DMS153 treated with DMSO at 0.1 percent for 48 hours (cell line): ENCODE measurements at regions not wholly inside any gene's neighbourhood (a gene's known extent, or its start where the extent isn't known, plus 50 kb on each side); places are given as distances from the start of the nearest gene placed in this dataset.

Experiments used
- DNase-seq: peaks from one replicate; lab custom pipeline; 2025; ENCODE audit not compliant: unreplicated experiment; lab: John Stamatoyannopoulos, UW

- no peak for DNase-seq
Measured at GRCh38 chr6:48747471-48747870, 636.5 kb upstream of the PTCHD4 start.

DNA sequence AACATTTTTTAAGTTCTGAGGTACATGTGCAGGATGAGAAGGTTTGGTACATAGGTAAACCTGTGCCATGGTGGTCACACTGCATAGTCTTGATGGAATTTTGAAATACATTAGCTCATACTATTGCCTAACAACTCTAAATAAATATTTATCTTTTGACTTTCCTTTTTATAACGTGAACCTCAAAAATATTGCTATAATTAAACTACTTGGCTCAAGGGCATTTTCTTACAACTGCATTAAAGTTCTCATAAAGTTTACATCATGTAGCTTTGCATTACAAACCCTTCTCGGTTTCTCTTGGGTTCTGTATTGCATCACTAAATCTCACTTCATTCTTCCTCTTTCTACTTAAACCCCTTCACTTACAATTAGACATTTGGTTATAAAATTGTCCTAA lies 636.0 kb upstream of the PTCHD4 start:
- no peak for DNase-seq

GRCh38 chr6:48744948-48745347 lies 634.0 kb upstream of the PTCHD4 start:
- DNase-seq = no peak

DNA sequence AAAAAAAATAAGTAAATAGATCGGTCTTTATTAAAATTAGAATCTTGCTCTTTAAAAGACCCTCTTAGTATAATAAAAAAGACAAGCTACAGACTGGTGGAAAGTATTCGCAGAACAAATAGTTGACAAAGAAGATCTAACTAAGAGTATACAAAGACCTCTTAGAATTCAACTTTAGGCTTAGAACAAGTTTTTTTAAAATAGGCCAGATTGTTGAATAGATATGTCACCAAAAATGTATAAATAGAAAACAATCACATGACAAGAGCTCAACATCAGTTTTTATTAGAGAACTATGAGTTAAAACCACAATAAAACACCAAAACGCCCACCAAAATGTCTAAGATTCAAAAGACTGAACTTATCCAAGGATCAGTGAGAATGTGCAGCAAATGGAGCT lies 632.7 kb upstream of the PTCHD4 start:
- DNase-seq = no peak

DNA sequence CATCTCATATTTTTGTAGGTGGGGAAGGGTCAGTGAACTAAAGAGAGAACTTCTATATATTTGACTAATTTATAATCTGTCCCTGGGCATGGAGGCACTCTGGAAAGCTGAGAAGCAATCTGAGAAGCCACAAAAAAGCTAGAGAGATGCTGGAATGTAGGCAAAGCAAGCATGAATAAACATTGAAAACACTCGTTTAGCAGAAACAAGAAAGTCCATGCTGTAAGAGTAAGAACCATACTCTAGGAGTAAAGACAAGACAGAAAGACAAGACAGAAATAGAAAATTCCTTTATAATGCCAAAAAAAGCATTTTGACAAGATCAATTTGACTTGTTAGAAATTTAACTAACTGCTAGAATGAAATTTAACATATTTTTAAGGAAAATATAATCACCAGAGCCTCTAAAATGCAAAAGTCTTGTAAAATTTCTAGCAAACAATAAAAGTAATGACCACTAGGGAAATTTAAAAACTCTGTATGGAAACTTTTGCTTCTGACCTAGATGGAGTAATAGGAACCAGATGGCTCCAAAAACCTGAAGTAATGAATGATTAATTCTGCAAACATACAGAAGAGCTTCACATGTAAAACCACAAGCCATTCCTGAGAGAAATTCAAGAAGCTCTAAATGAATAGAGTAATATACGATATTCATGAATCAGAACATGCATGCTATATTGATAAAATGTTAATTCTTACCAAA lies 625.7 kb upstream of the PTCHD4 start:
- no peak for DNase-seq

DNA sequence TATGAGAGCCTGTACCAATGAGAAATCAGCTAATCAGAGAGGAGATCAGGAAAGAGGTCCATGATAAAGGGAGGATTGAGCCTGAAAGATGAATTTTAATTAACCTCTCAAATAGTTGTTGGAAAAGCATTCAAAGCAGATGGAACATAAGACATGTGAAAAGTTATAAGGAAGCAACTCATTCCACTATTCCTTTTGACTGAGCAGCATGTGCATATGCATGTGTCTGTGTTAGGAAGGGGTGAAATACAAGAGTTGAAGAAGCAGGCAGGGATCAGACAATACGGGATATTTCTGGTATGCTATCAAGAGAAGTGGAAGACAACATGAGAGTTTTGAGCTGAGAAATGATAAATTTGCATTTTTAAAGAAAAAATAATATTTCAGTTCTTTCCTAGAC lies 624.8 kb upstream of the PTCHD4 start:
- DNase-seq = no peak

DNA sequence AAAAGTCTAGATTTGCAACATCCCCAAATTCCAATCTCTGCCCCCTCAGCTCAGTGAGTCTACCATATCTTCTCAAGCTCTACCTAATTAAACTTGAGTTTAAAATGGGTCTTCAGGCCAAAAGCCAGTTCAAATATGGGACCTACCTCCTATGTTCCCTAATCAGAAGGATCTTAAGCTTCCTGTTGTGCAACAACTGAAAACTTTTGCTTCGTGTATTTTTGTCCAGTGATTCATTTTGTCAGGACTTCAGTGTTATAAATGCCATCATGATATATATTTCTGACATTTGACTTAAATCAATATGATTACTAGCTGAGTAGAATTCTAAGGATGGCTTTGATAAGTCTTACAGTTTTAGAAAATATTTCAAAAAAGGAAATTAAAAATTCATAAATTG lies 622.6 kb upstream of the PTCHD4 start:
- DNase-seq = no peak

DNA sequence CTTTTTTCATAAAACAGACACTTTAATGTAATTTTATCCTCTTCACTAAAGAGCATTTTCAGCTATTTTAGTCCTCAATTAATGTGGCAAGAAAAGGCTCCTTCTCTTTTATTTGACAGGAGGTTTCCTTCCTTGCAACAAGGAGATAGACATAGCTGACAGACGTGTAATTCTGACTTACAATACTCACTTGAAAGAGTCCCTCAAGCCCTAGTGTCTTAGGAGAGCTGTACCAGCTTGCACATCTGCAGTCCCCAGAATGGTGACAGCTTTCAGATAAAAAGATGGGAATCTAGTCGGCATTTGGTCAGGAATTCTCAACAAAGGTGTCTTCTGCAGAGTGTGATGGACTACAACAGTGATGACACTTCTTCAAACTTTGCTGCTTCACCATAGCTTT lies 603.7 kb upstream of the PTCHD4 start:
- DNase-seq = no peak

GRCh38 chr6:48714250-48714649 lies 603.3 kb upstream of the PTCHD4 start:
- peak; percentile 55 for DNase-seq

DNA sequence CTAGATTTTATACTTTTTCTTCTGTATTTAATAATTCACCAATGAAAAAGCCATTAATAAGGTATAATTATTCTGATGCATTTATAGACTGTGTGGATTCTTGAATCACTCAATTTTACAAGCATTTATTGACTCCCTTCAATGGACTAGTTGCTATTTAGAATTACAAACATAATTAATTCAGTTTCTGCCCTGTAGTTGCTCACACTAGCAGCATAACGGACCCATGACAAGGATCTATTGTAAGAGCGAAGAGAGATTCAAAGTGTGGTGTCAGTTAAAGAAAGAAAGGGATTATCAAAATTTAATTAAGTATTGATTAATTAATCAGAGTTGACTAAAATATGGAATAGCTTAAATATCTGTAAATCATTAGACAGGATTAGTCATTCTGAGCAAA lies 602.6 kb upstream of the PTCHD4 start:
- DNase-seq = no peak

DNA sequence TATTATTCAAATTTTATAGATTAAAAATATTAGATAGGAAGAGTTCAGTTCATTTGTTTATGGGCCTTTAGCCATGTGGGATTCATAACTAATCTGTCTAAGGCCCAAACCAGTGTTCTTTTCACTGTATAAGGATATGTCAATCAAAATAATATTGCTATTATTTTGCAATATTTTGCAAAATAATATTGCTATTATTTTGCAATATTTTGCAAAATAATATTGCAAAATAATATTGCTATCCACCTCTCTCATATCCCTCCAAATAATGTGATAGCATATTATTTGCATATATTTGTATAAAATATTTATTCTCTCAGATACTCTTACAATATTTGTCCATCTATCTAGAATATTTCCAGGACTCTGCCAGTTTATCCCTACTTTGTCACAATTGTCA lies 595.3 kb upstream of the PTCHD4 start:
- no peak for DNase-seq

DNA sequence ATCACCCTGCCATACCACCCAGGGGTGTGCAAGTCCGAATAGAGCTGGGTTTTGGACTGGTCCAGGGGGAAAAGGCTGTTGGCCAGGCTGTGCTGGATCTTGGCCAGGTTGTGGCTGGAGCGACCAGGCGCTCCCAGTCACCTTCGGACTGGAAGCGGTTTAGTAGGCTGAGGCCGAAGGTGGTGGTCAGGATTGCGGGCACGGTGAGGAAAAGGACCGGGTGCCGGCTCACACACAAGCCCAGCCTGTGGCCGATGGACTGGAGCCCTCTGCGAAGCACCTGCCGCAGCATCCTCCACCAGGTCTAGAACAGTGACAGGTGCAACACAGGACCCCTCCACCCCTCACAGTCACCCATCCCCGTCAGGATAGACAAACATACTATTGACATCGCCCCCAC lies 590.6 kb upstream of the PTCHD4 start:
- no peak for DNase-seq

DNA sequence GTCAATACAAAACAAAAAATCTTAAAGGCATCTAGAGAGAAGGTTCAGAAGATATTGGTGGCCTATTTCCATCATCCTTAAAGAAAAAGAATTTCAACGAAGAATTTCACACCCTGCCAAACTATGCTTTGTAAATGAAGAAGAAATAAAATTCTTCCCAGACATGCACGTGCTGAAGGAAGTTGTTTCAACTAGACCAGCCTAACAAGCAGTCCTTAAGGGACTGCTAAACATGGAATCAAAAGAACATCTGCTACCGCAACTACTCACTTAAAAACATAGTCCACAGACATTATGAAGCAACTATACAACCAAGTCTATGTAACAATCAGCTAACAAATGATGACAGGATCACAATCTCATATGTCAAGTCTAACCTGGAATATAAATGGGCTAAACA lies 584.9 kb upstream of the PTCHD4 start:
- DNase-seq = no peak

DNA sequence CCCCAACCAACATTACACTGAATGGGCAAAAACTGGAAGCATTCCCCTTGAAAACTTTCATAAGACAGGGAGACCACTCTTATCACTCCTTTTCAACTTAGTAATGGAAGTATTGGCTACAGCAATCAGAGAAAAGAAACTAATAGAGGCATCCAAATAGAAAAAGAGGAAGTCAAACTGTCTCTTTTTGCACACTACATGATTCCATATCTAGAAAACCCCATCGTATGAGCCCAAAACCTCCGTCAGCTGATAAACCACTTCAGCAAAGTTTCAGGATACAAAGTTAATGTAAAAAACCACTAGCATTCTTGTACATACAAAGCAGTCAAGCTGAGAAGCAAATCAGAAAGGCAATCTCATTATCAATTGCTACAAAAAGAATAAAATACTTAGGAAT lies 580.4 kb upstream of the PTCHD4 start:
- no peak for DNase-seq

DNA sequence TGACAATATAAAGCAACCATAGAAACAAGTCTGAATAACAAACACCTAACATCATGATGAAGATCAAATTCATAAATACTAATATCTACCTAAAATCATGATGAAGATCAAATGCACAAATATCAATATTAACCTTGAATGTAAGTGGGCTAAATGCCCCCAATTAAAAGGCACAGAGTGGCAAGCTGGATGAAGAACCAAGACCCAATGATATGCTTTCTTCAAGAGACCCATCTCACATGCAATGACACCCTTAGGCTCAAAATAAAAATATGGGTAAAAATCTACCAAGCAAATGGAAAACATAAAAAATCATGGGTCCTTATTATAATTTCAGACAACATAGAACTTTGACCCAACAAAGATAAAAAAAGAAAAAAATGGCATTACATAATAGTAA lies 578.5 kb upstream of the PTCHD4 start:
- no peak for DNase-seq

- no peak for DNase-seq
Measured at GRCh38 chr6:48678390-48678789, 567.4 kb upstream of the PTCHD4 start.

- DNase-seq = no peak
Measured at GRCh38 chr6:48671505-48671904, 560.5 kb upstream of the PTCHD4 start.

DNA sequence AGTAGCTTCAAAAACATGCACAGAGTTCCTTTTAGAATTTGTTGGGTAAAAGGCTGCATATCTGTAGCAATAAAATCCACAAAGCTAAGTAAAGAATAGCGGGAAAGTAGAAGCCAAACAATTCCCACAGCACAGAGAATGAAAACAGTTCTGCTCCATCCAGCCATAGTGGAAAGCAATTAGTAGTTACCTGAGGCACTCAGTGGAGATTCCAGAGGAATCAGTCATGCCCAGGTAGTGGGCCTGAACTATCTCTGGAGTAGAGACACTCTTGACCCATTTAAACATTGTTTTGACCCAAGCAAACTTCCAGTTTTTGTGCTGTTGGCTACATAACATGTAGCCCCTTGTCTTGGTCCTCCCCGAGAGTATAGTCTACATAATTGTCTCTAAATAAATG lies 559.5 kb upstream of the PTCHD4 start:
- DNase-seq = no peak

DNA sequence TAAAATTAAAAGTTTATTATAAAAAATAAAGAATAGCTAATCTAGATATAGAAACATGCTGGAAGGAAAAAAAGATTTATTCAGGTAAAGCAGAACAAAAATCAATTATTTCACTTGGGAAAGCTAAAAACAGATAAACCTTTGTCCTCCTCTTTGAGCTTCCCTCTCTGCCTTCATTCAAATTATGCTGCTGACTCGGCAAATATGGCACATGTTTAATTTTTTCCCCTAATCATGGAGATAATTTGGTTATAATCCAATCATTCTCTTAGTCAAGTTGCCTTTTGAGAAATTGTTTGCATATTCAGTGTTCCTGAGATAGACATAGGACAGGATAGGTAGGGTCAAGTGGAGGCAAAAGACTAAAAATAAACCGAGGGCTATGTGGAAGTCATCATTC lies 556.8 kb upstream of the PTCHD4 start:
- no peak for DNase-seq

DNA sequence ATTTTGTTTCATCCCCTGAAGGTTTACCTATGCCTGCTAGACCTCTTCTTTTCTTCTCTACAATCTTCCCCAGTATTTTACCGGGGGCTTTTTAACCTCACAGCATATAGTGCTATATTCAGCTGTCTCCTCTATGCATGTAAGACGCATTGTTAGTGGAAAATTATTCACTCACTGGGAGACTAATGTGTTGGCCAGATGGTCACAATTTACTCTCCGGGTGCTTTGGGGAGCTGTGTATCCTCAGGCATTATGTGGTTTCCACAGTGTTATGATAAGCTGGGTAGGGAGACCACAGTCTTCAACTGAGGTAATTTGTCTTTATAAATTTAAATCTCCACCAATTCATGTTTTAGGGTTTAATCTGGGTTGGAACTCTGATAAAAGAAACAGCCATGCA lies 553.8 kb upstream of the PTCHD4 start:
- no peak for DNase-seq

- no peak for DNase-seq
Measured at GRCh38 chr6:48658915-48659314, 547.9 kb upstream of the PTCHD4 start.

- DNase-seq = no peak
Measured at GRCh38 chr6:48641544-48641943, 530.5 kb upstream of the PTCHD4 start.

DNA sequence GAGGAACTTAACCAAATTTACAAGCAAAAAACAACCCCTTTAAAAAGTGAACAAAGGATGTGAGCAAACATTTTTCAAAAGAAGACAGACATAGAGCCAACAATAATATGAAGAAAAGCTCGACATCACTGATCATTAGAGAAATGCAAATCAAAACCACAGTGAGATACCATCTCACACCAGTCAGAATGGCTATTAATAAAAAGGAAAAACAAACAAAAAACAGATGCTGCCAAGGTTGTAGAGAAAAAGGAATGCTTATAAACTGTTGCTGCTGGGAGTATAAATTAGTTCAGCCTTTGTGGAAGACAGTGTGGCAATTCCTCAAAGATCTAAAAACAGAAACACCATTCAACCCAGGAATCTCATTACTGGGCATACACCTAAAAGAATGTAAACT lies 527.8 kb upstream of the PTCHD4 start:
- DNase-seq = peak; percentile 6

DNA sequence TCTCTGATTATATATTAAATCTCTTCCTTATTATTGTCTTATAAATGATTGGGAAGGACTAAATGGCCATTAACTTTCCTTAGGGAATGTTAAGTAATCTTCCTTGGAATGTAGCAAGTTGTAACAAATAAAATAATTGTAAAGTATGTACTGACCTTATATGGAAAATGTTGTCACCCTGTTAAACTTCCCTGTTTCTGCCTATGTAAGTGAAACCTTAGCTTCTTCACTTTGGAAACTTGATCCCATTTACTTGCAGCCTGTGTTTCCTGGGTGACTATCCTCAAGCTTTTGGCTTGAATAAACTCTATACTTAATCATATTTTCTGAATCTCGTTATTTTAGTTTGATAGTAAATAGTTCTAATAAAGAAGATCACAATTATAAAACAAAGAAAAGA lies 519.5 kb upstream of the PTCHD4 start:
- no peak for DNase-seq
